ENCODE measurements at regions not wholly inside any gene's neighbourhood (a gene's known extent, or its start where the extent isn't known, plus 50 kb on each side); places are given as distances from the start of the nearest gene placed in this dataset.

DNA sequence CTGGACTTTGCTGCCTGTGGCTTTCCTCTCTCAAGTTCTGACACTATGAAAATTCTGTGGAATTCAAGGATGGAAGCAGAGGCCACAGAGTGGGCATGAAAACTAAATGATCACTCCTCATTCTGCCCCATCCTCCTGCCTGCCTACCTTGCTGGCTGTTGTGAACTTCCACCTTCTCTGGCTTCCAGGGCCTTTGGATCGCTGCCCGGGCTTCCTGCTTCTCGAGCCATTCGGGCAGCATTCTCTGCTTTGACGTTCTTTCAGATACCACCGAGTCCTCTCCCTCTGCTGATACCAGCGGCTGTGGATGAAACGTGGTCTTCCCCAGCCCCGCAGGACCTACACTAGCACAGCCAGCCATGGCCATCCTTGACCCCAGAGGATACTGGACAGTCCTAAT lies 327.7 kb upstream of the SLC14A2 start:
- no peak overlapping the region for H3K27ac ChIP-seq
- no peak for DNase-seq
- no peaks in the 10 kb centered on the region for H3K27me3 ChIP-seq
- ATAC-seq = no peak
- no peaks in the 10 kb centered on the region for H3K9me3 ChIP-seq
- in situ Hi-C loops (cut with MboI; ENCODE audit: low sequenced_read_pairs in 4 of 4) = no loop called here
- H3K4me3 ChIP-seq = no peak overlapping the region
- no peak for TF ChIP-seq POLR2A (IDR thresholded peaks at IDR 0.05)
- TF ChIP-seq, protein P1, sequence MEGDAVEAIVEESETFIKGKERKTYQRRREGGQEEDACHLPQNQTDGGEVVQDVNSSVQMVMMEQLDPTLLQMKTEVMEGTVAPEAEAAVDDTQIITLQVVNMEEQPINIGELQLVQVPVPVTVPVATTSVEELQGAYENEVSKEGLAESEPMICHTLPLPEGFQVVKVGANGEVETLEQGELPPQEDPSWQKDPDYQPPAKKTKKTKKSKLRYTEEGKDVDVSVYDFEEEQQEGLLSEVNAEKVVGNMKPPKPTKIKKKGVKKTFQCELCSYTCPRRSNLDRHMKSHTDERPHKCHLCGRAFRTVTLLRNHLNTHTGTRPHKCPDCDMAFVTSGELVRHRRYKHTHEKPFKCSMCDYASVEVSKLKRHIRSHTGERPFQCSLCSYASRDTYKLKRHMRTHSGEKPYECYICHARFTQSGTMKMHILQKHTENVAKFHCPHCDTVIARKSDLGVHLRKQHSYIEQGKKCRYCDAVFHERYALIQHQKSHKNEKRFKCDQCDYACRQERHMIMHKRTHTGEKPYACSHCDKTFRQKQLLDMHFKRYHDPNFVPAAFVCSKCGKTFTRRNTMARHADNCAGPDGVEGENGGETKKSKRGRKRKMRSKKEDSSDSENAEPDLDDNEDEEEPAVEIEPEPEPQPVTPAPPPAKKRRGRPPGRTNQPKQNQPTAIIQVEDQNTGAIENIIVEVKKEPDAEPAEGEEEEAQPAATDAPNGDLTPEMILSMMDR (IDR thresholded peaks at IDR 0.05 in 4 of 5, conservative IDR thresholded peaks at IDR 0.05 in 1 of 5) = no peak
- intact Hi-C loops (cut with DNase I; ENCODE audit: low total_unique reads) = no loop called here
- H3K36me3 ChIP-seq = no peaks in the 10 kb centered on the region
- H3K4me1 ChIP-seq = no peaks in the 10 kb centered on the region

DNA sequence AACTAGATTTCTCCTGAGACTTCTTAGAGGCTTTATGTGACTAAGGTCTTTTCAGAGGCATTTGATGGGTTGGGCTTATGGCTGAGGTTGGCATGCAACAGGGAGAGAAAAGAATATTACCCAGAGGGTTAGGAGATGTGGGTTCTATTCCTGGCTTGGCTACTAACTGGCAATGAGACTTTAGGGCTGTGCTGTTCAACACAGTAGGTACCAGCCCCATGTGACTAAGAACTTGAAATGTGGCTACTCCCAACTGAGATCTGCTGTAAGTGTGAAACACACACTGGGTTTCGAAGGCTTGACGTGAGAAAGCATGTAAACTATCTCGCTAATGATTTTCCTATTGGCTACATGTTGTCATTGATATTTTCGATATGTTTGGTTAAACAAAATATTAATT lies 324.9 kb upstream of the SLC14A2 start:
- in situ Hi-C loops (cut with MboI; ENCODE audit: low sequenced_read_pairs in 4 of 4) = no loop called here
- no peaks in the 10 kb centered on the region for H3K36me3 ChIP-seq
- no peak for TF ChIP-seq POLR2A (IDR thresholded peaks at IDR 0.05)
- TF ChIP-seq, protein P1 (IDR thresholded peaks at IDR 0.05 in 4 of 5, conservative IDR thresholded peaks at IDR 0.05 in 1 of 5) = no peak
- no peaks in the 10 kb centered on the region for H3K9me3 ChIP-seq
- H3K4me3 ChIP-seq = no peak overlapping the region
- no peak for ATAC-seq
- intact Hi-C loops (cut with DNase I; ENCODE audit: low total_unique reads) = no loop called here
- no peaks in the 10 kb centered on the region for H3K27me3 ChIP-seq
- H3K27ac ChIP-seq = no peak overlapping the region
- H3K4me1 ChIP-seq = no peaks in the 10 kb centered on the region
- DNase-seq = no peak

DNA sequence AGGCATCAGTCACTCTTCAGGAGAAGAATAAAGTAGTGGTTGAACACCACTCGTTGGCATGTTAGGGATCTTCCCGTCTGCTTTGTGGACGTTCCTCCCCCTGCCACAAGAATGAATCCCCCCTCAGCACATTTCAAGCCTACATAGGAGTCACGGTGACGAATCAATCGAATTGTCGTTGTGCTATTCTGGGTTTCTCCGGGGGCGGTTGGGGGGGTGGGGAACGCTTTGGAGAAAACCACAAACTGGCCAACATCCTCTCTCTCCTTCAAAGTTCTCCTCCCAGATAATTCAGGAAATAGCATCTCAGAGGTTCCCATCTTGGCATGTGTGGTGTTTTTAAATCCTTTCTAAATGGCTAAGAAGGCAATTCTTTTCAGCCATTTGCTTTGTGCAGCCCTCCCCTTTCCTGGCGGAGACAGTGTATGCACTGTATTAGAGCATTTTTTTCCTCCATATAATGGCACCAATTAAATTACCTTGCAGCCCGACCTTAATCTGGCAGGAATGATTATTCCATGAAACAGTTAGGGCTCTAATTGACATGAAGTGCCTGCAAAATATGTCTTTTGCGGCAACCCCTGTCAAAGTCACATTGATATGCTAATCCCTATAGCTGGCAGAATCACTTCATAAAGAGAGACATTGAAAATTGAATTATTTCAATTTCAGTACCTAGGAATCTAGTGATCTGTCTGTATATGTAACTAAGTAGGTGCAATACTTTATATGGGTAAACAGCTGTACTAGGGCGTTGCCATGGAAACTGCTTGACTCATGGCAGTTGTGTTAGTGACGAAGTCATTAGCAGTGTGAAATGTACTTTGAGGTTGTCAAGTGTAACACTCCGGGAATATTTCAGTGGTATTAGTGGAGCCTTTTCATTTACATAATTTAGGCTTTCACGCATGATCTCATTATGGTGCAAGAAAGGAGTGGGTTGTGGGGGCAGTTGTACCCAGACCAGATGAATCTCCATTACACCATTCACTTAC lies 323.4 kb upstream of the SLC14A2 start:
- Histone ChIP-seq H3K27me3 (no peaks in the 10 kb centered on the region), H3K4me1 (no peaks in the 10 kb centered on the region), H3K27ac (no peak overlapping the region), H3K4me3 (no peak overlapping the region), H3K9me3 (no peaks in the 10 kb centered on the region), H3K36me3 (no peaks in the 10 kb centered on the region)
- no peak for DNase-seq
- in situ Hi-C loops (cut with MboI; ENCODE audit: low sequenced_read_pairs in 4 of 4) (no loop called here), intact Hi-C loops (cut with DNase I; ENCODE audit: low total_unique reads) (no loop called here)
- TF ChIP-seq, protein P1 (IDR thresholded peaks at IDR 0.05 in 4 of 5, conservative IDR thresholded peaks at IDR 0.05 in 1 of 5) = no peak
- TF ChIP-seq POLR2A (IDR thresholded peaks at IDR 0.05) = no peak
- no peak for ATAC-seq

DNA sequence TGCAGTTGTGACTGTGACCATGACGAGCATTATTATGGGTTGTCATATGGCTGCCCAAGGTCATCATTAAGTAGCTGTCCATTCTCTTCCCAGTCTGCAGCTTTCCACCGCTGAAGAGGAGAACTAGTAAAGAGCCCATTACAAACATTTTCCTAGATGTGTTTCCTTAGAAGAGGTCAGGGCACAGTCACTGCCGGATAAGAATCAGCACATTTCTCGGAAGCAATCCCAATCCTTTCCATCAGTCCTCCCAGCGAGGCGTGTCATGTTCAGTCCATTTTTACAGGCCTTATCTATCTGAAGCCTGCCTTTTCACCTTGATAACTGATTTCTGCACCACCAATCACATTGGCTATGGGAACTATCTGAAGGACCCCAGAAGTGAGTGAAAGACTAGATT lies 319.9 kb upstream of the SLC14A2 start:
- intact Hi-C loops (cut with DNase I; ENCODE audit: low total_unique reads) (no loop called here), in situ Hi-C loops (cut with MboI; ENCODE audit: low sequenced_read_pairs in 4 of 4) (no loop called here)
- DNase-seq (no peak), ATAC-seq (no peak)
- Histone ChIP-seq H3K36me3 (no peaks in the 10 kb centered on the region), H3K9me3 (no peaks in the 10 kb centered on the region), H3K27me3 (no peaks in the 10 kb centered on the region), H3K4me1 (no peaks in the 10 kb centered on the region), H3K4me3 (no peak overlapping the region), H3K27ac (no peak overlapping the region)
- TF ChIP-seq, protein P1 (IDR thresholded peaks at IDR 0.05 in 4 of 5, conservative IDR thresholded peaks at IDR 0.05 in 1 of 5) = no peak
- TF ChIP-seq POLR2A (IDR thresholded peaks at IDR 0.05) = no peak
